Umbilical cord (tissue), 1 donor: ENCODE measurements at regions not wholly inside any gene's neighbourhood (a gene's known extent, or its start where the extent isn't known, plus 50 kb on each side); places are given as distances from the start of the nearest gene placed in this dataset.
A peak's percentile ranks its signal among the peaks of the same experiment; 100 is the strongest.
"Not testable (repeated sequence)": the region's sequence is repeated elsewhere in the genome, so short reads cannot be mapped to it uniquely, and the experiment has no call there.

Experiments used
- DNase-seq: peaks from one replicate; pipeline ENCODE4 v3.0.0-alpha.2; 2015; ENCODE audit warnings: low spot score

- DNase-seq = no peak
These were observed 2695.0 kb upstream of the DEFB115 start for GRCh38 chr20:28562510-28562898.

GRCh38 chr20:28562899-28563521 is 2694.5 kb upstream of the DEFB115 start:
- not testable (repeated sequence) for DNase-seq

GRCh38 chr20:28564024-28564423 is 2693.4 kb upstream of the DEFB115 start:
- DNase-seq = not testable (repeated sequence)

- DNase-seq = not testable (repeated sequence)
These were observed 2692.6 kb upstream of the DEFB115 start for GRCh38 chr20:28564688-28565463.

- DNase-seq = not testable (repeated sequence)
These were observed 2681.5 kb upstream of the DEFB115 start for GRCh38 chr20:28575991-28576390.

- DNase-seq = not testable (repeated sequence)
These were observed 2665.8 kb upstream of the DEFB115 start for GRCh38 chr20:28591680-28592079.

- not testable (repeated sequence) for DNase-seq
These were observed 2664.1 kb upstream of the DEFB115 start for GRCh38 chr20:28593383-28593782.

- not testable (repeated sequence) for DNase-seq
These were observed 2663.0 kb upstream of the DEFB115 start for GRCh38 chr20:28594476-28594875.

- not testable (repeated sequence) for DNase-seq
These were observed 2655.5 kb upstream of the DEFB115 start for GRCh38 chr20:28602006-28602402.

- peak; percentile 94 for DNase-seq
These were observed 2654.9 kb upstream of the DEFB115 start for GRCh38 chr20:28602403-28603217.

GRCh38 chr20:28603218-28603577 is 2654.3 kb upstream of the DEFB115 start:
- DNase-seq = not testable (repeated sequence)

GRCh38 chr20:28616354-28616753 is 2641.1 kb upstream of the DEFB115 start:
- no peak for DNase-seq

- DNase-seq = not testable (repeated sequence)
These were observed 2637.4 kb upstream of the DEFB115 start for GRCh38 chr20:28619956-28620651.

GRCh38 chr20:28625112-28625511 is 2632.4 kb upstream of the DEFB115 start:
- DNase-seq = not testable (repeated sequence)

- DNase-seq = not testable (repeated sequence)
These were observed 2616.6 kb upstream of the DEFB115 start for GRCh38 chr20:28640831-28641230.
